ENCODE measurements at regions not wholly inside any gene's neighbourhood (a gene's known extent, or its start where the extent isn't known, plus 50 kb on each side); places are given as distances from the start of the nearest gene placed in this dataset.

DNA sequence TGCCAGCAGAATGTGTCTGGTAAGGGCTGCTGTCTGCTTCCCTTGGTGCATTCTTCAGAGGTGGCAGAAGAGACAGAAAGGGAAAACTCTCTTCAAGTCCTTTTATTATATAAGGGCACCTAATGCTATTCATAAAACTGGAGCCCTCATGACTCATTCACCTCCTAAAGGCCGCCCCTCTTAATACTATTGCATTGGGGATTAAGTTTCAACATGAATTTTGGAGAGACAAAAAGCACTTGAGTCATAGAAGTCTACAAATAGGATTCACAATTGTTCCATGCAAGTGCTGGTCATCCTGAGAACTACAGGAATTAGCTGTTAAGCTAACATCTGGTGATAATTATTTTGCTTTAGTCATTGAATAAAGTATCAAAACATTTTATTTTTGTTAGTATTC, 349.5 kb downstream of the HS3ST1 start:
- DNase-seq (no peak), ATAC-seq (no peak)
- TF ChIP-seq, protein P1, sequence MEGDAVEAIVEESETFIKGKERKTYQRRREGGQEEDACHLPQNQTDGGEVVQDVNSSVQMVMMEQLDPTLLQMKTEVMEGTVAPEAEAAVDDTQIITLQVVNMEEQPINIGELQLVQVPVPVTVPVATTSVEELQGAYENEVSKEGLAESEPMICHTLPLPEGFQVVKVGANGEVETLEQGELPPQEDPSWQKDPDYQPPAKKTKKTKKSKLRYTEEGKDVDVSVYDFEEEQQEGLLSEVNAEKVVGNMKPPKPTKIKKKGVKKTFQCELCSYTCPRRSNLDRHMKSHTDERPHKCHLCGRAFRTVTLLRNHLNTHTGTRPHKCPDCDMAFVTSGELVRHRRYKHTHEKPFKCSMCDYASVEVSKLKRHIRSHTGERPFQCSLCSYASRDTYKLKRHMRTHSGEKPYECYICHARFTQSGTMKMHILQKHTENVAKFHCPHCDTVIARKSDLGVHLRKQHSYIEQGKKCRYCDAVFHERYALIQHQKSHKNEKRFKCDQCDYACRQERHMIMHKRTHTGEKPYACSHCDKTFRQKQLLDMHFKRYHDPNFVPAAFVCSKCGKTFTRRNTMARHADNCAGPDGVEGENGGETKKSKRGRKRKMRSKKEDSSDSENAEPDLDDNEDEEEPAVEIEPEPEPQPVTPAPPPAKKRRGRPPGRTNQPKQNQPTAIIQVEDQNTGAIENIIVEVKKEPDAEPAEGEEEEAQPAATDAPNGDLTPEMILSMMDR (IDR thresholded peaks at IDR 0.05): no peak
- TF ChIP-seq POLR2A (IDR thresholded peaks at IDR 0.05): no peak
- intact Hi-C loops (cut with DNase I): no loop called here
- Histone ChIP-seq H3K4me3 (no peak overlapping the region), H3K4me1 (no peaks in the 10 kb centered on the region), H3K27ac (no peak overlapping the region), H3K27me3 (no peaks in the 10 kb centered on the region), H3K36me3 (replicated peaks in 1 of 2; ENCODE audit: insufficient read depth in 1 of 2, low read depth in 2 of 2) (no peaks in the 10 kb centered on the region), H3K9me3 (no peaks in the 10 kb centered on the region)
- WGBS, 2 donors: 50 to 60% methylated on average over 1 of the region's 1 CpG

DNA sequence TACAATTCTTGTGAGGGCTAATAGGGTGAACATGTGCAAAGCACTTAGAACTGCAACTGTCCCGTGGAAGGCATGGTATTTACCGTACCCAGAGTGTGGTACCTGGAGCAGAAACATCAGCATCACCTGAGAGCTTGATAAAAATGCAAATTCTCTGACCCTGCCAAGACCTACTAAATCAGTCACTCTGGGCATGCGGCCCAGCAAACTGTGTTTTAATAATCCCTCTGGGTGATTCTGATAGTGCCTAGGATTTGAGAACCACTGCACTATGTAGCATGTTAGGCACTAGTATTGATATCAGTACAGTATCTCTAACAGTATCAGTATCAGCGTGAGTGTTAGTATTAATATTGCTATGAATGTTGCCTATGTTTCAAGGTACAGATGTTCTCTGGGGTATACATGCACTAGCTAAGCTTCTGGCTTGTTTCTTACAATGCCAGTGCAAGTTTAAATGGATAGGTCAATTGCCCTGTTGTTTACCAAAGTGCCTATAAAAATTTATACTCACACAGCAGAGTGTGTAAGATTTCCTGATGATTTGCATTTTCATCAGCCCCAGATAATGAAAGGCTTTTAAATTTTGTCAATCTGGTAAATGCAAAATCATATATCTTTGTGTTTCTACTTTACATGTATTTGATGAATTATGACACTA, 354.0 kb downstream of the HS3ST1 start:
- 37 to 46% methylated on average over 4 of the region's 4 CpGs for WGBS, 2 donors
- no peaks in the 10 kb centered on the region for H3K27me3 ChIP-seq
- no peak for TF ChIP-seq POLR2A (IDR thresholded peaks at IDR 0.05)
- H3K27ac ChIP-seq: no peak overlapping the region
- intact Hi-C loops (cut with DNase I): no loop called here
- no peaks in the 10 kb centered on the region for H3K9me3 ChIP-seq
- H3K36me3 ChIP-seq (replicated peaks in 1 of 2; ENCODE audit: insufficient read depth in 1 of 2, low read depth in 2 of 2): no peaks in the 10 kb centered on the region
- DNase-seq (no peak), ATAC-seq (no peak)
- no peaks in the 10 kb centered on the region for H3K4me1 ChIP-seq
- H3K4me3 ChIP-seq: no peak overlapping the region

DNA sequence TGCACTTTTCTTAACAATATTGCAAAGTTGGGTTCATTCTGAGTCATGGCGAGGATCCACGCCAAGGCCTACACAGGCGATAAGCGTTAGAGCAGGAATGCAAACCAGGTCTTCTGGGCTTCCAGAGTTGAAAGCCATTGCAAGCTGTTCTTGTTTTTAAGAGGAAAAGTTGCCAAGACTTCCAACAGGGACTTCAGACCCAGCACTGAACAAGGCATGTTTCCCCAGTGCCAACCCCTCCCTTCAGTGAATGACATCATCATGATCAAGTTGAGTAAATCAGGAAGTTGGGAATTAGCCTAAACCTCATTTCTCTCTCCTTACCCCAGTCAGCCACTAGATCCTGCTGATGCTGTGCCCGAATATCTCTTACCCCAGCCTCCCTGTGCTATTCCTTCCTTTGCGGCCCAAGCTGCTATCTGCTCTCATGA, 355.1 kb downstream of the HS3ST1 start:
- TF ChIP-seq, protein P1 (IDR thresholded peaks at IDR 0.05): no peak
- TF ChIP-seq POLR2A (IDR thresholded peaks at IDR 0.05): no peak
- intact Hi-C loops (cut with DNase I): no loop called here
- 74 to 76% methylated on average over 6 of the region's 6 CpGs for WGBS, 2 donors
- no peak overlapping the region for H3K27ac ChIP-seq
- ATAC-seq: no peak
- H3K4me3 ChIP-seq: no peak overlapping the region
- no peaks in the 10 kb centered on the region for H3K4me1 ChIP-seq
- H3K27me3 ChIP-seq: no peaks in the 10 kb centered on the region
- H3K9me3 ChIP-seq: no peaks in the 10 kb centered on the region
- H3K36me3 ChIP-seq (replicated peaks in 1 of 2; ENCODE audit: insufficient read depth in 1 of 2, low read depth in 2 of 2): no peaks in the 10 kb centered on the region
- no peak for DNase-seq

DNA sequence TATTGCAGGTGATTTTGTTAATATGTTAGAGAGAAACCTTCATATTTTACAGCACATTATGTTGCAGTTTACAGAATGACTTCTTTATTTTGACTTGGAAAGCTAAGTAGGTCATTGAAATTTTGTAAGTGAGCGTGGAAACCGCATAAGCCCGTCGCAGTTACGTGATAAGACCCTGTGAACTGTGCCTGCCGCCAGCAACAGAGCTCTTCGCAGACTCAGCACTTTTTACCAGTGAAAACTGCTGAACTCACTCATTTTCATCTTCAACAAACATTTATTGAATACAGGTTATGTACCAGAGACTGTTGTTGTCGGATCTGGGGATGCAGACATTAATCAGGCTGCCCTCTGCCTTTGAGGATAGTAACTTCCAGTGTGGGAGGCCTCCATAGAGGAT, 355.7 kb downstream of the HS3ST1 start:
- 55 to 59% methylated on average over 8 of the region's 8 CpGs for WGBS, 2 donors
- Histone ChIP-seq H3K9me3 (no peaks in the 10 kb centered on the region), H3K4me3 (no peak overlapping the region), H3K4me1 (no peaks in the 10 kb centered on the region), H3K27me3 (no peaks in the 10 kb centered on the region), H3K27ac (no peak overlapping the region), H3K36me3 (replicated peaks in 1 of 2; ENCODE audit: insufficient read depth in 1 of 2, low read depth in 2 of 2) (no peaks in the 10 kb centered on the region)
- no peak for ATAC-seq
- TF ChIP-seq POLR2A (IDR thresholded peaks at IDR 0.05): no peak
- TF ChIP-seq, protein P1 (IDR thresholded peaks at IDR 0.05): no peak
- intact Hi-C loops (cut with DNase I): no loop called here
- no peak for DNase-seq

DNA sequence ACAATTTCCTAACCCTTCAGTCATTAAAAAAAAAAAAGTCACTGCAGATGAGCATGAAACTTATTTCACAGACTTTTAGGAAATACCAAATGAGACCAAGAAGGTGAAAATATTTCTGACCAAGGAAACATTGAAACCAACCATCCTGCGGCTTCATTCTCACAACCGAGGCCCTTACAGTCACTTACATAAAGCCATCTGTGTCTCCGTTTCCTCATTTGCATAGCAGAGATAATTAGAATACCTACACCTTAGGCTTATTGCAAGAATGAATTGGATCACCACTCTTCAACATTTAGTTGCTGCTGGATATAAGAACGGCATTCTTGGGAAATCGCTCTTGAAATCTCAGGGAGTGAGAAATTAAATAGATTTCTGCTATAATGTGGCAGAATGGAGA, 356.2 kb downstream of the HS3ST1 start:
- DNase-seq (no peak), ATAC-seq (no peak)
- no peaks in the 10 kb centered on the region for H3K4me1 ChIP-seq
- no peaks in the 10 kb centered on the region for H3K9me3 ChIP-seq
- 73 to 84% methylated on average over 5 of the region's 5 CpGs for WGBS, 2 donors
- H3K27me3 ChIP-seq: no peaks in the 10 kb centered on the region
- intact Hi-C loops (cut with DNase I): no loop called here
- no peaks in the 10 kb centered on the region for H3K36me3 ChIP-seq (replicated peaks in 1 of 2; ENCODE audit: insufficient read depth in 1 of 2, low read depth in 2 of 2)
- TF ChIP-seq POLR2A (IDR thresholded peaks at IDR 0.05): no peak
- TF ChIP-seq, protein P1 (IDR thresholded peaks at IDR 0.05): no peak
- H3K4me3 ChIP-seq: no peak overlapping the region
- H3K27ac ChIP-seq: no peak overlapping the region

All from body of pancreas (tissue), 4 donors.